H9 (cell line): ENCODE measurements at regions not wholly inside any gene's neighbourhood (a gene's known extent, or its start where the extent isn't known, plus 50 kb on each side); places are given as distances from the start of the nearest gene placed in this dataset.

ENCODE experiments used
- DNase-seq: peaks from one replicate; pipeline ENCODE4 v3.0.0-alpha.2; 2017
- H2AFZ ChIP-seq: one replicate; pipeline ENCODE4 v1.6.1; 2013; ENCODE audit warnings: mild to moderate bottlenecking, low read length, control low read depth, moderate library complexity
- H2AK5ac ChIP-seq: 2 replicates; pipeline ENCODE4 v1.6.1; 2013; ENCODE audit warnings: low read length, control low read depth, mixed read lengths; ENCODE audit not compliant: insufficient read length
- H2BK120ac ChIP-seq: one replicate; pipeline ENCODE4 v1.6.1; 2013; ENCODE audit warnings: low read depth, mild to moderate bottlenecking, low read length, control low read depth, inconsistent platforms; ENCODE audit not compliant: poor library complexity, severe bottlenecking
- H2BK12ac ChIP-seq: 2 replicates; pipeline ENCODE4 v1.6.1; 2013; ENCODE audit warnings: low read length, control low read depth, mixed read lengths, low read depth; ENCODE audit not compliant: insufficient read length
- H2BK15ac ChIP-seq: 2 replicates; pipeline ENCODE4 v1.6.1; 2013; ENCODE audit warnings: low read depth, low read length, control low read depth
- H2BK20ac ChIP-seq: one replicate; pipeline ENCODE4 v1.6.1; 2013; ENCODE audit warnings: low read depth, mild to moderate bottlenecking, low read length, control low read depth, inconsistent platforms; ENCODE audit not compliant: poor library complexity, severe bottlenecking
- H2BK5ac ChIP-seq: 2 replicates; pipeline ENCODE4 v1.6.1; 2013; ENCODE audit warnings: low read length, control low read depth, mixed read lengths; ENCODE audit not compliant: insufficient read length
- H3K14ac ChIP-seq: 2 replicates; pipeline ENCODE4 v1.6.1; 2013; ENCODE audit warnings: low read length, control low read depth; ENCODE audit not compliant: insufficient read depth
- H3K18ac ChIP-seq: 2 replicates; pipeline ENCODE4 v1.6.1; 2013; ENCODE audit warnings: low read depth, mild to moderate bottlenecking, mixed read lengths, low read length, control low read depth; ENCODE audit not compliant: insufficient read length
- H3K23ac ChIP-seq: 2 replicates; pipeline ENCODE4 v1.6.1; 2013; ENCODE audit warnings: low read length, control low read depth, mixed read lengths, low read depth; ENCODE audit not compliant: insufficient read length
- H3K23me2 ChIP-seq: 2 replicates; pipeline ENCODE4 v1.6.1; 2013; ENCODE audit warnings: low read depth, mild to moderate bottlenecking, mixed read lengths, low read length, control low read depth; ENCODE audit not compliant: insufficient read length, poor library complexity, severe bottlenecking
- H3K27ac ChIP-seq: 2 replicates; pipeline ENCODE4 v1.5.1; 2013; ENCODE audit warnings: low read length, control low read depth, mixed read lengths, low read depth; ENCODE audit not compliant: insufficient read length
- H3K27me3 ChIP-seq: 2 replicates; pipeline ENCODE4 v1.6.1; 2013; ENCODE audit warnings: low read length, control low read depth, inconsistent platforms; ENCODE audit not compliant: insufficient read depth
- H3K4ac ChIP-seq: 2 replicates; pipeline ENCODE4 v1.6.1; 2013; ENCODE audit warnings: low read depth, mild to moderate bottlenecking, control low read depth, inconsistent platforms, low read length, moderate library complexity
- H3K4me1 ChIP-seq: 2 replicates; pipeline ENCODE4 v1.6.1; 2013; ENCODE audit warnings: low read length, control low read depth, inconsistent platforms; ENCODE audit not compliant: insufficient read depth
- H3K4me2 ChIP-seq: 2 replicates; pipeline ENCODE4 v1.6.1; 2013; ENCODE audit warnings: low read length, control low read depth, mixed read lengths; ENCODE audit not compliant: insufficient read length, insufficient read depth
- H3K56ac ChIP-seq: 2 replicates; pipeline ENCODE4 v1.6.1; 2013; ENCODE audit warnings: low read depth, mild to moderate bottlenecking, mixed read lengths, low read length, control low read depth; ENCODE audit not compliant: insufficient read length
- H3K79me1 ChIP-seq: 2 replicates; pipeline ENCODE4 v1.6.1; 2013; ENCODE audit warnings: low read depth, mild to moderate bottlenecking, moderate library complexity, low read length, control low read depth, inconsistent platforms; ENCODE audit not compliant: insufficient read depth, poor library complexity, severe bottlenecking
- H3K79me2 ChIP-seq: 2 replicates; pipeline ENCODE4 v1.6.1; 2013; ENCODE audit warnings: low read length, control low read depth, inconsistent platforms; ENCODE audit not compliant: insufficient read depth
- H3K9ac ChIP-seq: 2 replicates; pipeline ENCODE4 v1.6.1; 2013; ENCODE audit warnings: low read length, control low read depth, mixed read lengths; ENCODE audit not compliant: insufficient read length; ENCODE audit errors: extremely low read depth
- H3K9me3 ChIP-seq: one replicate; pipeline ENCODE4 v1.6.1; 2013; ENCODE audit warnings: low read depth, low read length, inconsistent platforms; ENCODE audit not compliant: control insufficient read depth
- H3T11ph ChIP-seq: one replicate; pipeline ENCODE4 v1.6.1; 2013; ENCODE audit warnings: mild to moderate bottlenecking, low read length, control low read depth, inconsistent platforms
- H4K20me1 ChIP-seq: one replicate; pipeline ENCODE4 v1.6.1; 2013; ENCODE audit not compliant: control insufficient read depth, insufficient read length, insufficient read depth
- H4K5ac ChIP-seq: 2 replicates; pipeline ENCODE4 v1.6.1; 2013; ENCODE audit warnings: low read depth, mild to moderate bottlenecking, mixed read lengths, low read length, control low read depth; ENCODE audit not compliant: insufficient read length
- H4K8ac ChIP-seq: replicated peaks from 2 replicates; pipeline ENCODE4 v1.6.1; 2013; ENCODE audit warnings: low read length, control low read depth, mixed read lengths, low read depth; ENCODE audit not compliant: insufficient read length
- H4K91ac ChIP-seq: 2 replicates; pipeline ENCODE4 v1.6.1; 2013; ENCODE audit warnings: low read depth, mild to moderate bottlenecking, moderate library complexity, mixed read lengths, low read length, control low read depth; ENCODE audit not compliant: insufficient read length
- H3K27ac Mint-ChIP-seq, 3 experiments: 2 replicates in 2 of 3; 3 replicates in 1 of 3; pipeline ENCODE4 v1.8.0; 2020 to 2021; ENCODE audit warnings: mixed read lengths in 3 of 3, mild to moderate bottlenecking in 1 of 3, moderate library complexity in 1 of 3
- H3K27me3 Mint-ChIP-seq: 2 replicates; pipeline ENCODE4 v1.8.0; 2021; ENCODE audit warnings: low read depth, mild to moderate bottlenecking, moderate library complexity, mixed read lengths
- H3K36me3 Mint-ChIP-seq, 3 experiments: 2 replicates in 2 of 3; 3 replicates in 1 of 3; pipeline ENCODE4 v1.8.0; 2020 to 2021; ENCODE audit warnings: low read depth in 3 of 3, mixed read lengths in 3 of 3; ENCODE audit not compliant: insufficient read depth in 1 of 3
- H3K4me1 Mint-ChIP-seq, 2 experiments: 2 replicates each; pipeline ENCODE4 v1.8.0; 2020; ENCODE audit warnings: mixed read lengths in 2 of 2
- H3K4me3 Mint-ChIP-seq, 2 experiments: 2 replicates in 1 of 2; 3 replicates in 1 of 2; pipeline ENCODE4 v1.8.0; 2020 to 2021; ENCODE audit warnings: mild to moderate bottlenecking in 2 of 2, mixed read lengths in 2 of 2, moderate library complexity in 1 of 2
- H3K9me3 Mint-ChIP-seq, 2 experiments: 2 replicates in 1 of 2; 3 replicates in 1 of 2; pipeline ENCODE4 v1.8.0; 2020; ENCODE audit warnings: mild to moderate bottlenecking in 2 of 2, mixed read lengths in 2 of 2, moderate library complexity in 1 of 2
- TF ChIP-seq, protein P1 (sequence below): fragments of 200-600 bp; sonication (generic); conservative IDR thresholded peaks from 3 replicates; pipeline ENCODE4 v1.8.0; 2021; ENCODE audit warnings: antibody characterized with exemption, mild to moderate bottlenecking

DNA sequence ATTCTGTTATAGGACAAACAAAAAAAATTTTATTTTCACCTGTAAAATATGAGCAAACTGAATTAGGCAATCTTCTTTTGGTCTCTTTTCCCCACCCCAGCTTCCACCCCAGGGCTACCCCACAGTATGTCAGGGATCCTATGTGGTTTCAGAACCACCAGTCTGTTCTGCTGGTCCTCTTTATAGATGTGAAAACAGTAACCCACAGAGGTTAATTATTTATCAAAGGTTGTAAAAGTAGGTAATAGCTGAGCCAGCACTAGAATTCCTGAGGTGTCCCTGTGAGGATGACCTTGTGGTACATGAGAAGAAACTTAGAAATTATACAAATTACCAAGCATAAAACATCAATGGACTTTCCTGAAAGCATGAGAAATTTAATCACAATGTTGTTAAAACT lies 428.7 kb downstream of the CNTNAP4 start:
- H3K4me2 ChIP-seq, result no peak overlapping the region
- no peak overlapping the region for H3K9ac ChIP-seq
- H3K79me2 ChIP-seq, result no peaks in the 10 kb centered on the region
- no peak for DNase-seq
- no peak overlapping the region for H4K8ac ChIP-seq
- H4K91ac ChIP-seq, result no peak overlapping the region
- Mint-ChIP-seq H3K9me3 (no peaks in the 10 kb centered on the region), H3K36me3 (no peaks in the 10 kb centered on the region), H3K27ac (no peak overlapping the region), H3K4me1 (no peaks in the 10 kb centered on the region), H3K4me3 (no peak overlapping the region), H3K27me3 (peaks cover 2% of the 10 kb centered on the region)
- no peak overlapping the region for H4K5ac ChIP-seq
- H2BK15ac ChIP-seq, result no peak overlapping the region
- H3K79me1 ChIP-seq, result no peaks in the 10 kb centered on the region
- no peak overlapping the region for H2BK12ac ChIP-seq
- no peak overlapping the region for H2AFZ ChIP-seq
- H2AK5ac ChIP-seq, result no peak overlapping the region
- no peaks in the 10 kb centered on the region for H3K9me3 ChIP-seq
- no peaks in the 10 kb centered on the region for H3K27me3 ChIP-seq
- TF ChIP-seq, protein P1, sequence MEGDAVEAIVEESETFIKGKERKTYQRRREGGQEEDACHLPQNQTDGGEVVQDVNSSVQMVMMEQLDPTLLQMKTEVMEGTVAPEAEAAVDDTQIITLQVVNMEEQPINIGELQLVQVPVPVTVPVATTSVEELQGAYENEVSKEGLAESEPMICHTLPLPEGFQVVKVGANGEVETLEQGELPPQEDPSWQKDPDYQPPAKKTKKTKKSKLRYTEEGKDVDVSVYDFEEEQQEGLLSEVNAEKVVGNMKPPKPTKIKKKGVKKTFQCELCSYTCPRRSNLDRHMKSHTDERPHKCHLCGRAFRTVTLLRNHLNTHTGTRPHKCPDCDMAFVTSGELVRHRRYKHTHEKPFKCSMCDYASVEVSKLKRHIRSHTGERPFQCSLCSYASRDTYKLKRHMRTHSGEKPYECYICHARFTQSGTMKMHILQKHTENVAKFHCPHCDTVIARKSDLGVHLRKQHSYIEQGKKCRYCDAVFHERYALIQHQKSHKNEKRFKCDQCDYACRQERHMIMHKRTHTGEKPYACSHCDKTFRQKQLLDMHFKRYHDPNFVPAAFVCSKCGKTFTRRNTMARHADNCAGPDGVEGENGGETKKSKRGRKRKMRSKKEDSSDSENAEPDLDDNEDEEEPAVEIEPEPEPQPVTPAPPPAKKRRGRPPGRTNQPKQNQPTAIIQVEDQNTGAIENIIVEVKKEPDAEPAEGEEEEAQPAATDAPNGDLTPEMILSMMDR, result no peak
- no peak overlapping the region for H3K56ac ChIP-seq
- no peak overlapping the region for H3K18ac ChIP-seq
- no peak overlapping the region for H3K4ac ChIP-seq
- H2BK20ac ChIP-seq, result no peak overlapping the region
- no peak overlapping the region for H2BK120ac ChIP-seq
- no peak overlapping the region for H2BK5ac ChIP-seq
- H3K27ac ChIP-seq, result no peak overlapping the region
- H3K23ac ChIP-seq, result no peak overlapping the region
- no peaks in the 10 kb centered on the region for H3K4me1 ChIP-seq
- no peaks in the 10 kb centered on the region for H3K23me2 ChIP-seq
- no peaks in the 10 kb centered on the region for H4K20me1 ChIP-seq
- H3K14ac ChIP-seq, result no peak overlapping the region
- H3T11ph ChIP-seq, result no peak overlapping the region
